WTC11 (cell line): ENCODE measurements at regions not wholly inside any gene's neighbourhood (a gene's known extent, or its start where the extent isn't known, plus 50 kb on each side); places are given as distances from the start of the nearest gene placed in this dataset.

Experiments used
- CBFB ChIP-seq: sonication (generic); formaldehyde crosslinking; IDR thresholded peaks from 2 replicates; pipeline ENCODE4 v1.8.1; 2022; ENCODE audit warnings: mild to moderate bottlenecking, low read depth, missing genetic modification reagents
- TP53 ChIP-seq: sonication (generic); formaldehyde crosslinking; IDR thresholded peaks from 2 replicates; pipeline ENCODE4 v1.8.1; 2023; ENCODE audit warnings: mild to moderate bottlenecking, missing genetic modification reagents

DNA sequence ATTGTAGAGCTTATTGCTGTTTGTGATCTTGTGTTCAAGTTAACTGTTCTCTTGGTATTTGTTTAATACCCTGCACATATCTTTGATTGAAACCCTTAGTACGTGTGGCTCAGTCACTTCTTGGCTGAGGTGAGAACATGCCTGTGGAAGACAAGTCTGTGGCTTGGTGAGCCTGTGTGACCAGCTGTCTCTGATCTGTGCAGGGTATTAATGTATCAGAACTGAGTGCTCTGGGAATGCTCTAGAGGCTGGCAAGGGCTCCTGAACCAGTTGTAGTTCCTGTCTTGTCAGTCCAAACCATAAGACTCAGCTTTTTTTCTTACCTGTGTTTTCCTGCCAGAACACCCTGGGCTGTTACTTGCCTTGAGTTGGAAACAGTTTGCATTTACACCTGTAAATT, 52.4 kb upstream of the EPHA4 start (continued):
- no peak for TF ChIP-seq TP53 (CRISPR knock-in tag)
- TF ChIP-seq CBFB (CRISPR knock-in tag): no peak
